GM18858 (cell line): ENCODE measurements at regions not wholly inside any gene's neighbourhood (a gene's known extent, or its start where the extent isn't known, plus 50 kb on each side); places are given as distances from the start of the nearest gene placed in this dataset.
"Not testable (repeated sequence)": the region's sequence is repeated elsewhere in the genome, so short reads cannot be mapped to it uniquely, and the experiment has no call there.

Experiments
- ATAC-seq: cut with Tn5 transposase; IDR thresholded peaks from one replicate; pipeline ENCODE4 v1.9.1; 2021; ENCODE audit not compliant: unreplicated experiment

DNA sequence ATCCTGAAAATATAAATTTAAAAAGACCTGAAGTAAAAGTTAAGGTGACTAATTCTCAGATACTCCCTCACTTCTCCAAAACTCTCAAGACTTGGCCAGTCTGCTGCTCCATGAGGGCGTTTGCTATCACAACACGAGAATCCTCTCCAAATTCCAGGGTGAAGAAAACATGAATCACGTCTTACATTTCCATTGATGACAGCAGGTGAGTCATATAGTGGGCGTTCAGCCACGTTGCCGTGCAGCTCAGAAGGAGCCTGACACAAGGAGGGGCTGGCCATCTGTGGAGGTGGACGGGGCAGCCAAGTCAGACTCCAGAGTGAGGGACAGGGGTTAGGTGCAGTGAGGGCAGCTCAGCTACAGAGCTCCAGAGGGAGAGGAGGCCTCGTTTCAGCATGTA is 555.1 kb upstream of the ADAMTS16 start:
- ATAC-seq: no peak

DNA sequence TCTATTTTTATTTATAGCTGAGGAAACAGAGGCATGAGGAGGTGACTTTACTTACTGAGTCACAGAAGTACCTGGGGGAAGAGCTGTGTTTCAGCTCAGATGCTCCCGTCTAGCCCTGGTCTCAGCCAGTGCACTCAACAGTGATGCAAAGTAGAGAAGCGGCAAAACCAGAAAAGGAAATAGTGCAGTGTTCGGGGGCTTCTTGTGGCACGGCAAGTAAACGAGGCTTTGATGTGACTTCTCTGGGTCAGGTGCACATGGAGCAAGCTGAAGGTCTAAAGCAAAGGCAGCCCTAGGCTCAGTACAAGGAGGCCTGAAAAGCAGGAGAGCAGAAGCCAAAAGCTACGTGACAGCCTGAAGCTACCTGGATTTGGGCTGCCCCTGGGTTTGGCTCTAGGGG is 526.7 kb upstream of the ADAMTS16 start:
- ATAC-seq: no peak

DNA sequence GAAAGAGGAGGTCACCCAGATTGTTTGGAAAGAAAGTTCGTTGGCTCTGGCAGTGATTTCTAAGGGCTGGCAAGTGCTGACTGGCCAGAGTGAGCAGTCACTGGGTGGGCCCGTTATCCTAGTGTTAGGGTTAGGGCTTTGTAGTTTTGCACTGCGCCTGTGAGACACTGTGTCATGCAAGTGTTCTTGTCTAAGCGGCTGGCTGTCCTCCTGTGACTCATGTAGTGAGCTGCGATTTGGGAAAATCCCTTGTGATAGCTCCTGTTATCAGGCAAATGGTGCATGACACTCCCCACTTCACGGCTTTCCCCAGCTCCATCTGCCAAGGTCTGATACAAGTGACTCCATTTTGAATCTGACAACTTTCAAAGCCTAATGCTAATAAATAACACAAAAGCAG is 526.0 kb upstream of the ADAMTS16 start:
- ATAC-seq: no peak

DNA sequence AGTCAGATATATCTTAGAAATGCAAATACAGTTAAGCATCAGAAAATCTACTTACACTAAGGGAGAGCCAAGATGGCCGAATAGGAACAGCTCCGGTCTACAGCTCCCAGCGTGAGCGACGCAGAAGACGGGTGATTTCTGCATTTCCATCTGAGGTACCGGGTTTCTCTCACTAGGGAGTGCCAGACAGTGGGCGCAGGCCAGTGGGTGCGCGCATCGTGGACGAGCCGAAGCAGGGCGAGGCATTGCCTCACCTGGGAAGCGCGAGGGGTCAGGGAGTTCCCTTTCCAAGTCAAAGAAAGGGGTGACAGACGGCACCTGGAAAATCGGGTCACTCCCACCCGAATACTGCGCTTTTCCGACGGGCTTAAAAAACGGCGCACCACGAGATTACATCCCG is 524.8 kb upstream of the ADAMTS16 start:
- ATAC-seq: not testable (repeated sequence)

DNA sequence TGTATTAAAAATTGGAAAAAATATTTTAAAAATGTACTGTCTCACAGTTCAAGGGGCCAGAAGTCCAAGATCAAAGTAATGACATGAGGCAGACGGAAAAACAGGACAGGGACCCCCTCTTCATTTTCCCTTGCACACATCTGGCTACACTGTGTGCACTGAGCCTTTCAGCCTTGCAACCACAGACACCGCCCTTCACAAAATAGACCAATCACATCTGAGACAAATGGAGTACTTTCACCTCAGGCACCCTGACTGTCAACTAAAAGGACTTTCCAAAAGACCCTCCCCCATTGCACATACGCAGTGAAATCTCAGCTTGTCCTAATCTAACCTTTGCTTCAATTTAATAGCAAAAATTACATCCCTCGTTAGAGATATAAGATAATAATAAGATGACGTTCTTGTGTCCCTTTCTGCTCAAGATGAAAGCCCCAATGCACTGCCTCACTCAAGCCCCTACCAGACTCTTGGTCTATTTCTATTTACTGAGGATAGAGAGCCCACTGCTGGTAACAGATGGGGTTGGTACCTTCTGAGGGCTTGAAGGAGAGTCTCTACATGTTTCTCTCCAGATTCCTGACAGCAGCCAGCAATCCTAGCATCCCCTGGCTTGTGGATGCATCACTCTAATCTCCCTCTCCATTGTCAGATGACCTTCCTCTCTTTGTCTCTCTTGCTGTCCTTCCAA is 514.8 kb upstream of the ADAMTS16 start:
- ATAC-seq: no peak

DNA sequence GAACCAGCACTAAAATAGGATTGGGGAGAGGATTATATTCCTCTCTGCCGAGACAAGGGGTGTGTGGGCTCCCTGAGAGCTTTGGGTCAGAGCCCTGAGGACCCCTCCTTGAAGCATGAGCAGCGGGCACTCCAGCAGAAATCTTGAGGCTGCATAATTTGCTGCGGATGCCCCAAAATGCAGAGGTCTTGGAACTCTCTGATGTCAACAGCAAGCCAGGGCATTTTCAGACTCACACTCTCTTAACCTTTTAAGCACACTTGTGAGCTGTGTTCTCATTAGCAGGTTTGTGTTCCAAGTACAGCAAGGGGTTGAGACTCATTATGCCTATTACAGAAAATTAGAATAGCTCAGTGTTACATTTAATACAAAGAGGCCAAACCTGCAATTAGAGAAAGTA is 513.0 kb upstream of the ADAMTS16 start:
- ATAC-seq: no peak

DNA sequence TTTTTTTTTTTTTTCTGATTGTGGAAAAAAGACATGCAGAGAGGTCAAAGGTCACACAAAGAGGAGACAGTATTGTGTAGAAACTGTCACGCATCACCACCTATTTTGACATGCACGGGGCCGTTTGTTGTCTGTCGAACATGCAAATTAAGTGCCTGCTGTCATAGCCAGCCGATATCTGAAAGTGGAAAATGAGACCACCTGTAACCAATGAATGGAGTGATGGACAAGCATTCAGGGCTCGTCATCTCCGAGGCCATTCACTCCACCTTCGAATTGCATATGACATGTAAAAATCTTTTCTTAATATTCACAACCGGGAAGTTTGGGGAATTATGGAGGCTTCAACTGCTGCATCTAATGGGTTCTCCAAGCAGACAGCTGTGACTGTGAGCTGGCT is 512.2 kb upstream of the ADAMTS16 start:
- no peak for ATAC-seq

DNA sequence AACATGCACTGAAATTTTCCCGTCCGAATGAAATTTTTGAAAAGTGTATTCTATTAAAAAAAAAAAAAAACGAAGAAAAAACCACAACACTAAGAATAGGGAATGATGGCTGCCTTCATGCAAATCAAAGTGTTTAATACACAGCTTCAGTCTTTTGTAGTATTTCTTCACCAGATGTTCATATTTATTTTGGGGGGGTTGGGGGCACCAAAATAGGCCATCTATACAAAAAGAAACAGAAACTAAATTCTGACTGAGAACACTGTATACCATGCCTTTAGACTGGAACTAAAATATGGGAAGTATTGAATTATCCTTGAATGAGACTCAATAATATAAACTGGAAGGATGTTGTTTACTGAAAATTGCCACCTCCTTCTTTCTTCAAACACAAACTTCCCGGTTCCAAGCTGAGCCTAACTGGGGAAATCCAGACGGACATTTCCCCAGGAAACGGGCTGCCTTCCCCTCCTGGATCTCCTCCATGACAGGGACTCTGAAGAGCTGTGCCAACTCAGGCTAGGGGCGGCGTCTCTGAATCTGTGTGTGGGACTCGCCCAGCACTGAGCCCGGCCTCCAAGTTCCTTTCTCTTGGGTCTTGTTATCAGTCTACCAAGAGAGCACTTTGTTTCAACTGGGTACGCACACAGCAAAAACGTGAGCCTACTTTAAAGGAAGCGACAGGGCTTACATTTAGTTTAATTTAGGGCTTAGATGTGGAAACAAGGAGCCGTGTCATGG is 511.3 kb upstream of the ADAMTS16 start:
- ATAC-seq: no peak

DNA sequence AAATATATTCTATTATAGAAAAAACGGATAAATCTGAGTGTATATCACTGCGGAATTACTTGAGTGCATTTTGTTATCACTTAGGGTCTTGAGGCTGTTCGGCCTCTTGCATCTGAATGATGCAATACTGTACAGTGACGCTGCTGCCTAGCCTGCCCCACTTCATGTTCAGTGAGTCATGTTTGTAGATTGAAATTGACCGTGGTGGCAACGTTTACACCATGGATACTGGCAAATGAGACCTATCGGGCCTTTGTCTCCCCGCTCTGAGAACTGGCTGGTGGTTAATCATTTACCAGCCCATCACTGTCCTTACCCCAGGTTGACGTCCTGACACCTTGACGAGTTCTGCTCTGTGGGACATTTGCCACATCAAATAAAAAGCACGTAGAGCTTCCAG is 510.1 kb upstream of the ADAMTS16 start:
- ATAC-seq: no peak

DNA sequence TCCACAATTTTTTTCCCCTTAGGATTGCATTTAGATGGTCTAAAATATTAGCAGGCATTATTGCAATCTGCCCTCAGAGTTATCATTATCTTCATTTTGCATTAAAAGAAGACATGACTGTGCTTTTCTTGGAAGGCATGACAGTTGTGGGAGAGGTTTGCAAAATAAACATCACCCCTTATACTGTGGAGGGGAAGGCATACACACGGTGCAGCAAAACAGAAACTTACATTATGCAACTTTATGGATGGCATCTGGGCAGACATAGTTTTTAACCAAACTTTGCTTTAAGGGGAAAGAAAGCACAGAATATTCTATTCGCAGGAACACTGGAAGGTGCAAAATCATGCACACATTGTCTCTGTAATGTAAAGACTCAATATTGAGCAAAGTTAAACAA is 505.8 kb upstream of the ADAMTS16 start:
- ATAC-seq: no peak

DNA sequence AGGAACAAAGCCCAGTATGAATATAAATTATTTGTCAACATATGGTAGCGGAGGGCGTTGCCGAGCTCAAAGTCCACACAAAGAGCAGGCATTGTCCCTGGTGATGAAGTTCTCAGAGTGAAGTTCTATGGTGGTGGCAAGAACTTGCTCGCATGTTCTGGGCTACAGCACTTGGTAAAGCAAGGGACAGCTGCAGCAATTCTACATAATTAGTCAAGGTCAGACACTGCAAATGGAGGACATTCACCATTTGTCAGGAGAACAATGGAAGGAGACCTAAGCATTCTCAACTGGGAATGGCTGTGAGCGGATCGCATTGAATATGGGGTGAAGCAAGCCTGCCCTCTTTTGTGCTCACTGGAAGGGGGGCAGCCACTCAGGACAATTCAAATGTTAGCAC is 503.8 kb upstream of the ADAMTS16 start:
- ATAC-seq: no peak

DNA sequence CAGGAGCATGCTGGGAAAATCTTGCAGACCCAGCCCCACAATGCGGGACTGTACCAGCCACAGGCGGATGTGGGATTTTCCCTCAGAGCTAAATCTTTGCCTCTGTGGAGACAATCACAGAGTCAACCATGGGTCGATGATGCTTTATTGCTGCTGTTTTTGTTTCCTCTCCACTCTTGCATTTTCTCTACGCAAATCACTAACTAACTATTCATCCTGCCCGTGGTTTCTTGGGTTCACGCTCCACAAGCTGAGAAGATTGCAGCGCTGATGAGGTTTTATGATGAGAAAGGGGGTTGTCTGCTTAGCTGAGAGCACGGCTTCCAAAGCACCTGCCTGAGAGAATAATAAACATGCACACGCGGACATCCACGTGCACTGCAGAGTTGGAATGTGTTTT is 500.2 kb upstream of the ADAMTS16 start:
- no peak for ATAC-seq

DNA sequence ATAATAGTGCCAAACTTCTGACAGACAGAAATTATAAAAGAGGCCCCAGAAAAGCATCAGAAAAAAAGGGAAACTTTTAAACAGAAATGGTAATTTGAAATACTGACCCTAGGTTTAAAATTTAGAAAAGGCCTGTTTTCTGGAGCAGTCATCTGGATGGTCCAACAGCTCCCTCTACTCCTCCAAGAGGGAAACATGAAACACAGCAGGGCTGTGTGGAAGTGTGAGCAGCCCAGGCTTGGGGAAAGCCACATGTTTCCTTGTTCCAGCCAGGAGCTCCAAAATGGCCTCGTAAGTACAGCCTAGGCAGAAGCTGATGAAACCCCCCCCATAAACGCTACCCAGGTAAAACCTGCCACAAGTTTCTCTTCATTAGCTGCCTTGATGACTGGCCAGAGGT is 499.3 kb upstream of the ADAMTS16 start:
- ATAC-seq: no peak

DNA sequence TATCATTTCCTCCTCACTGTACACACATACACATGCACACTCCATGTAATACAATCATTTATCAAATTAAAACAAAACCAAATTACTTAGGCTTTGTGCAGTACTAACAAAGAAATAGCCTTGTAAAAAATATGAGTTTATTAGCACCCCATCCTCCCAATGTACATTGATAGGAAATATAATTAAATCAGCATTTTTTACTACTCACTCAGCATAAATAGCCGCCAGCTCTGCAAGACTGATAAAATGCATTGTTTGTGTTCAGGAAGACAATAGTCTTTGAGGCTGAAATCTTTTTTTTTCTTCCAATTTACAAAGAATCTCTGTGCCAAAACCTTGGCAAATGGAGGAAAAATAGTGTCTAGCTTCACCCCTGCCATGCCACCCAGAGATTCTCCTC is 497.6 kb upstream of the ADAMTS16 start:
- no peak for ATAC-seq

DNA sequence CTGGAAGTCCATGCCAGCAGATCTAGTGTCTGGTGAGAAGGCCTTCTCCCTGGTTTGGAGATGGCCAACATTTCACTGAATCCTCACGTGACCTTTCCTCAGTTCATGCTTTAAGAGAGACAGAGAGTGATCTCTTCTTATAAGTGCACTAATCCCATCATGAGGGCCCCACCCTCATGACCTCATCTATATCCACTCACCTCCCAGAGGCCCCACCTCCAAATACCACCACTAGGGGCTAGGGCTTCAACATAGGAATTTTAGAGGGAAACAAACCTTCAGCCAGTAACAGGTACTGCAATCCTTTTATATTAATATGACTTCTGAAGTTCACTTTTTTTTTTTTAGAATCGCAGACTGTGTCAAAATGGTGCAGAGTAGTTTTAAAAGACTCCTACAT is 496.9 kb upstream of the ADAMTS16 start:
- ATAC-seq: no peak

DNA sequence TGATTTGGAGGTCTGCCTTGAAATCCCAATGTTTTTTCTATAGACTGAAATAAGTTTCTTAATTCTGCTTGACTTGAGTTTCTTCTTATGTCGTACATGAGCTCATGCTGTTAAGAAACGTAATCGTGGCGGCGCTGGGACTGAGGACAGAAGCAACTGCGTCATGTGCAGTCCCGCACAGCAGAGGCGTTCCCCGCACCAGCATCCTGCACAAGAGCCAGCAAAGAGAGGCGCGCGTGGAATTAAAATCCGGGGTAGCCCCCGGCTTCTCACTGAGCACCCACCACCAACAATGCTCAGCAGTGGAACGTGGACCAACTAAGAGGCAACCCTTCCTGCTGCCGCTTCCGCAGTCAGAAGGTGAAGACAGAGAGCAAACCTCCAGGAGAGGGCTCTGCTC is 496.2 kb upstream of the ADAMTS16 start:
- no peak for ATAC-seq

DNA sequence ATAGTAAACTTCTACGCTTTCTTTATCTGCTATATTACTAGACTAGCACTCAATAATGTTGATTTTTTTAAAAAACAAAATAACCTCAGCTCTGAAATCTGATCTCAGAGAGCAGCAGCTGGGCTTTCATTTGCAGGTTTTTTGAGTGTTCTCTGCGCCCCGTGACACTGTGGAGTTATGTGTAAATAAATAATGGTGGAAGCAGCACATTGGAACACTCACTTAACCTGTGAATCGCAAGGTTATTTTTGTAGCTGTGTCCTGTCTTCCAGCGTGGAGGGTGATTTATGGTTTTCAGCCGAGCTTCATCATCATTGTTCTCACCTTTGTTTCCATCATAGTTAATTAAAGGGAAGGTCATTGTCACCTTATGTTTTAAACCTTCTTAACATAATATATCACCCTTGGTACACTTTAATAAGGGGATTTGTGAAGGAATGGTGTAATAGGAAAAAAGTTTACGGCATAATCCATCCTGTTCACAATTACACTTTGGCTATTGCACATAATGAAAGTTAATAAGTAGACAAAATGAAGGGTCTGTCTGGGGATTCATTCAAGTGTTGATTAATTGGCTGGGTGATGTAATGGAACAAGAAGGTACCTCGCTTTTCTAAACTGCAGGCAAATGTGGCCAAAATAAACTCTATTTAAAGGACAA is 493.3 kb upstream of the ADAMTS16 start:
- no peak for ATAC-seq

DNA sequence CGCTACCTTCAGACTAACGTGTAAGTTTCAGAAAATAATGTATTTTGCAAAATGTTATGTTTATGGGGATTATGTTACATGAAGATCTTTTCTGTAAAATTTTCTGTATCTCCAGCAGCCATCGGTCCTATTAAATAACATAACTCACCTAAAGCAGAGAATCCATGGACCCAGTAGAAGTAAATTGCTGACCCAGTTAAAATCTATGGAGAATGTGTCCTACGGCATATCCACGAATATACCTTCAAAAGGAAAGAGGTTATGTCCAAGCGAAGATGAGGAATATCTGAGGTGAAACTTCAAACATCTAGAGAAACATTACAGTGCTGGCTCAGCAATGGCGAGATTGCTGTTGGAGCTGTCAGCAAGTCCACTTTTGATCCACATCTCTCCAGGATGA is 492.2 kb upstream of the ADAMTS16 start:
- ATAC-seq: no peak

DNA sequence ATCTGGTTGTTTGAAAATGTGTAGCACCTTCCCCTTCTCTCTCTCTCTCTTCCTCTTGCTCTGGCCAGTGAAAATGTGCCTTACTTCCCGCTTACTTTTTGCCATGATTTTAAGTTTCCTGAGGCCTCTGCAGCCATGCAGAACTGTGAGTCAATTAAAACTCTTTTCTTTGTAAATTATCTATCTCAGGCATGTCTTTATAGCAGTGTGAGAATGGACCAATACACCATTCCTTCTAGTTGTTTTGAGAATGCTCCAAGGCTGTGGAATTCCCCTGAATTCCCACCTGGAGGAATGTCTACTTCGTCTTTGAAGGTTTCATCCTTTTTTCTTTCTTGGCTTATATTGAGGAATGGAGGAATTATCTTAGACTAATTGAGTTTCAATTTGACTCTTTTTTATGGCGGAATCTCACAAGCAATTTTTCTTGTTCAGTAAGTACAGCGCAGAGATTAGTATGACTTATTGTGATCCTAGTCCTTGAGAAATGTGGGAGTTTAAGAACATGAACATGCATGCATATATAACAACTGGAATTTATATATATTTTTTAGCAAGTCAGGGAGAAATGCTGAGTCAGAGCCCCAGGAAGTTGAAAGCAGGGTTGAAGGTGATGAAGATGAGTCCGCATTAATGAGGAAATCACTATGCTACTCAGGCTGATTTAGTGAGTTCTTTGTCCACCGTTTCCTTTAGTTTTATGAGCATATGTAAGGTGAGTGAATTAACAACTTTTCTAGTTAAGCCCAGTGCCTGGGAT is 488.1 kb upstream of the ADAMTS16 start:
- no peak for ATAC-seq

DNA sequence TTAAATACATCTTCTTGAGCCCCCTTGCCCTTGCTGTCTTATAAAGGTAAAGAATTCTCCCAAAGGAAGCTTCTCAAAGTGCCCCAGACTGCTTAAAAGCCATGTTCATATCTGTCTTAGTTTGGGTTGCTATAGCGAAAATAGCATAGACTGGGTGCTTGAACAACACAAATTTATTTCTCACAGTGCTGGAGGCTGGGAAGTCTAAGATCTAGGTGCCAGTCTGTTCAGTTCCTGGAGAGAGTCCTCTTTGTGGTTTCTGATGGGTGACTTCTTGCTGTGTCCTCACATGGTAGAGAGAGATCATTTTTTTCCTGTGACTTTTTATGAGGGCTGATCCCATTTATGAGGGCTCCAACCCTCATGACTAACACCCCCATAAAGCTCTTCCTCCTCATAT is 486.7 kb upstream of the ADAMTS16 start:
- ATAC-seq: no peak

DNA sequence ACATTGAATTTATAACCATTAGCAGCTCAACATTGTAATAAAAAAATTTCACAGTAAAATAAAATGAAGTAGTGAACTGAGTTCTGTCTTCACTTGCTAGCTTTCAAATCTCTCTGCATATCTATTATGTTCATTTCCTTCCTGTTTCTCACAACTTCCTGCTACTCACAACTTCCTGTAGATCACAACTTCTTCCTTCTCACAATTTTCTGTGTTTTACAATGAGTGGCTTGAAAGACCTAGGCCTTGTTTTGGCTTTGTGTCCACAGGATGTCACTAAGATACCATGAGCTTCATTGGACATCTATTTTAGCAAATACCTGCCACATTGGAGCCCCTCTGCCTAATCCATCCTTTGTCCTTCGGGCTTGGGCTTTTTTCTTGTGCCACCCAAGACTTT is 480.3 kb upstream of the ADAMTS16 start:
- no peak for ATAC-seq

DNA sequence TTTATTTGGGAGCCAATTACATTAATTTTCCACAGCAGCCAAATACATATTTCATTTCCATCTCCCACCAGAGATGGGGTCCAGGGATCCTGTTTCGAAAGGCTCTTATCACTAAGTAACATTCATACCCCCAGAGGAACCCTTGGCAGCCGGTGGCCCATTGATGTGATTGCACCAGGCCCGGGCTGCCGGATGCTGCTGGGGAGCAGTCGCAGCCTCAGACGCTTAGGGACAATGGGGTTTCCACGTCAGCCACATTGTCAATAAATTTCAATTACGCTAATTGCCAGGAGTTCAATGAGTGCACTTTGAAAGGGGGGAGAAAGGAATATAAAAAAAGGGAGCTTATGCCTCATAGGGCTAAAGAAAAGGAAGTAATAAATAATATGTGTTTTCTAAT is 478.8 kb upstream of the ADAMTS16 start:
- no peak for ATAC-seq
